PC-3 (cell line): ENCODE measurements at regions not wholly inside any gene's neighbourhood (a gene's known extent, or its start where the extent isn't known, plus 50 kb on each side); places are given as distances from the start of the nearest gene placed in this dataset.

Experiments
- ATAC-seq: fragments of 200-7000 bp; cut with Tn5 transposase; 2 replicates; pipeline ENCODE4 v1.9.1; 2020; ENCODE audit warnings: mild to moderate bottlenecking, moderate library complexity
- BruUV-seq: library from RNA; stranded (reverse); fragments of 400-500 nt; replicated peaks from 2 replicates; lab custom pipeline; 2021; lab: Mats Ljungman, UMichigan
- CTCF ChIA-PET: fragments of 300-600 bp; sonication (Branson Sonifier 250); formaldehyde crosslinking; loops from one replicate; lab custom pipeline; 2022; ENCODE audit warnings: antibody characterized with exemption; lab: Charles Lee
- POLR2A ChIA-PET: fragments of 300-600 bp; sonication (Branson Sonifier 250); formaldehyde crosslinking; loops from one replicate; lab custom pipeline; 2022; ENCODE audit warnings: antibody characterized with exemption; ENCODE audit not compliant: unreplicated experiment; lab: Charles Lee
- DNase-seq: peaks from one replicate; pipeline ENCODE4 v3.0.0-alpha.2; 2015
- H2AFZ ChIP-seq: fragments of 300-600 bp; sonication (generic); 2 replicates; pipeline ENCODE4 v1.6.0; 2016; ENCODE audit warnings: antibody characterized with exemption, low read length
- H3F3A ChIP-seq: fragments of 300-600 bp; sonication (generic); one replicate; pipeline ENCODE4 v1.6.0; 2017; ENCODE audit warnings: antibody characterized with exemption, low read length, control low read depth, mild to moderate bottlenecking; ENCODE audit not compliant: unreplicated experiment
- H3K27ac ChIP-seq: fragments of 300-600 bp; sonication (generic); 2 replicates; pipeline ENCODE4 v1.5.1; 2016; ENCODE audit warnings: mild to moderate bottlenecking, low read length
- H3K27me3 ChIP-seq: fragments of 300-600 bp; sonication (generic); 2 replicates; pipeline ENCODE4 v1.6.1; 2016; ENCODE audit warnings: low read length, mixed read lengths
- H3K36me3 ChIP-seq: fragments of 300-600 bp; sonication (generic); 2 replicates; pipeline ENCODE4 v1.6.1; 2016; ENCODE audit warnings: low read depth, mixed run types, low read length, mixed read lengths
- H3K4me1 ChIP-seq: fragments of 300-600 bp; sonication (generic); 2 replicates; pipeline ENCODE4 v1.5.1; 2016; ENCODE audit warnings: low read length; ENCODE audit not compliant: insufficient read depth
- H3K4me2 ChIP-seq: fragments of 300-600 bp; sonication (generic); 2 replicates; pipeline ENCODE4 v1.6.0; 2016; ENCODE audit warnings: low read length
- H3K4me3 ChIP-seq: fragments of 300-600 bp; sonication (generic); 2 replicates; pipeline ENCODE4 v1.5.1; 2016; ENCODE audit warnings: mild to moderate bottlenecking, low read length, mixed read lengths
- H3K79me2 ChIP-seq: fragments of 300-600 bp; sonication (generic); 2 replicates; pipeline ENCODE4 v1.6.1; 2017; ENCODE audit warnings: low read length, mixed read lengths
- H3K9ac ChIP-seq: fragments of 300-600 bp; sonication (generic); 2 replicates; pipeline ENCODE4 v1.6.0; 2016; ENCODE audit warnings: mild to moderate bottlenecking, low read length
- H3K9me2 ChIP-seq: fragments of 300-600 bp; sonication (generic); replicated peaks from 2 replicates; pipeline ENCODE4 v1.6.1; 2016; ENCODE audit warnings: mixed run types, low read length, mixed read lengths
- H3K9me3 ChIP-seq: fragments of 300-600 bp; sonication (generic); 2 replicates; pipeline ENCODE4 v1.6.1; 2016; ENCODE audit warnings: low read length, mixed read lengths
- H4K20me1 ChIP-seq: fragments of 300-600 bp; sonication (generic); 2 replicates; pipeline ENCODE4 v1.6.1; 2016; ENCODE audit warnings: low read length, mixed read lengths
- EZH2 ChIP-seq: fragments of 300-600 bp; sonication (generic); IDR thresholded peaks from one replicate; pipeline ENCODE4 v1.6.1; 2017; ENCODE audit warnings: antibody characterized with exemption, mild to moderate bottlenecking, low read length; ENCODE audit not compliant: unreplicated experiment
- EZH2phosphoT487 ChIP-seq: fragments of 300-600 bp; sonication (generic); IDR thresholded peaks from 2 replicates; pipeline ENCODE4 v1.6.1; 2018; ENCODE audit warnings: mild to moderate bottlenecking, antibody characterized with exemption, low read length, borderline replicate concordance
- intact Hi-C: fragments of 100-400 bp; cut with micrococcal nuclease; formaldehyde crosslinking; loops from 2 replicates; pipeline ENCODE4 v1.9.0; 2023
- TF ChIP-seq, protein P1 (sequence below): fragments of 300-600 bp; sonication (generic); conservative IDR thresholded peaks from 2 replicates; pipeline ENCODE4 v1.5.1; 2017; ENCODE audit warnings: antibody characterized with exemption, low read depth, mild to moderate bottlenecking, low read length

GRCh38 chr16:79395591-79395990 lies 204.9 kb downstream of the MAF start:
- Histone ChIP-seq H4K20me1 (no peaks in the 10 kb centered on the region), H2AFZ (no peak overlapping the region), H3K27ac (no peak overlapping the region), H3K9me3 (no peaks in the 10 kb centered on the region), H3K4me3 (no peak overlapping the region), H3K36me3 (no peaks in the 10 kb centered on the region), H3K79me2 (no peaks in the 10 kb centered on the region), H3K9ac (no peak overlapping the region), H3K27me3 (no peaks in the 10 kb centered on the region), H3F3A (no peaks in the 10 kb centered on the region), H3K9me2 (no peaks in the 10 kb centered on the region), H3K4me2 (no peak overlapping the region), H3K4me1 (no peaks in the 10 kb centered on the region)
- no TSS peak for BruUV-seq
- ATAC-seq (no peak), DNase-seq (no peak)
- CTCF ChIA-PET, result no interaction called here
- POLR2A ChIA-PET, result no interaction called here
- TF ChIP-seq, protein P1, sequence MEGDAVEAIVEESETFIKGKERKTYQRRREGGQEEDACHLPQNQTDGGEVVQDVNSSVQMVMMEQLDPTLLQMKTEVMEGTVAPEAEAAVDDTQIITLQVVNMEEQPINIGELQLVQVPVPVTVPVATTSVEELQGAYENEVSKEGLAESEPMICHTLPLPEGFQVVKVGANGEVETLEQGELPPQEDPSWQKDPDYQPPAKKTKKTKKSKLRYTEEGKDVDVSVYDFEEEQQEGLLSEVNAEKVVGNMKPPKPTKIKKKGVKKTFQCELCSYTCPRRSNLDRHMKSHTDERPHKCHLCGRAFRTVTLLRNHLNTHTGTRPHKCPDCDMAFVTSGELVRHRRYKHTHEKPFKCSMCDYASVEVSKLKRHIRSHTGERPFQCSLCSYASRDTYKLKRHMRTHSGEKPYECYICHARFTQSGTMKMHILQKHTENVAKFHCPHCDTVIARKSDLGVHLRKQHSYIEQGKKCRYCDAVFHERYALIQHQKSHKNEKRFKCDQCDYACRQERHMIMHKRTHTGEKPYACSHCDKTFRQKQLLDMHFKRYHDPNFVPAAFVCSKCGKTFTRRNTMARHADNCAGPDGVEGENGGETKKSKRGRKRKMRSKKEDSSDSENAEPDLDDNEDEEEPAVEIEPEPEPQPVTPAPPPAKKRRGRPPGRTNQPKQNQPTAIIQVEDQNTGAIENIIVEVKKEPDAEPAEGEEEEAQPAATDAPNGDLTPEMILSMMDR, result no peak
- TF ChIP-seq EZH2phosphoT487 (no peak), EZH2 (no peak)
- intact Hi-C loops, result no loop called here

DNA sequence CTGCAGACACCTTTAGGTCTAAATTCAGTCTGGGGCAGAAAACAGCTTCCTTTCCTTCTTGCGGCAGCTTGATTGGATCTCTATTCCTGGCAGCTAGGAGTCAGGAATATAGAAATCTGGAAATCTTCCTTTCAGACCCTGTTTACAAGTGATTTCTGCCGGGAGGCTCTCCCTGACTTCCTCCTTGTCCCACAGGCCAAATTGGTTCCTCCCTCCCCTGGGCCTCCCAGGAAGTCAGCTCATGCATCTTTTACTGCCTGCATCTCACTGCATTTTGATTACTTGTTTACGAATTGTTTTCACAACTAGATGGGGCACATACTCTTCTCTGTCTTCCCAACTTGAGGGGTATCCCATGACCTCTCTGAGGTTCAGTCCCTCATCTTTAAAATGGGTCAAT lies 206.3 kb downstream of the MAF start:
- H3K9me3 ChIP-seq, result no peaks in the 10 kb centered on the region
- no peaks in the 10 kb centered on the region for H3K36me3 ChIP-seq
- no peaks in the 10 kb centered on the region for H4K20me1 ChIP-seq
- H3K9me2 ChIP-seq, result no peaks in the 10 kb centered on the region
- H3K27ac ChIP-seq, result no peak overlapping the region
- no peak for ATAC-seq
- no TSS peak for BruUV-seq
- intact Hi-C loops, result no loop called here
- H3F3A ChIP-seq, result no peaks in the 10 kb centered on the region
- CTCF ChIA-PET, result no interaction called here
- POLR2A ChIA-PET, result no interaction called here
- no peak for DNase-seq
- H3K4me3 ChIP-seq, result no peak overlapping the region
- H3K4me2 ChIP-seq, result no peak overlapping the region
- no peaks in the 10 kb centered on the region for H3K27me3 ChIP-seq
- no peaks in the 10 kb centered on the region for H3K4me1 ChIP-seq
- H2AFZ ChIP-seq, result no peak overlapping the region
- no peak for TF ChIP-seq EZH2
- TF ChIP-seq, protein P1, result no peak
- TF ChIP-seq EZH2phosphoT487, result no peak
- H3K9ac ChIP-seq, result no peak overlapping the region
- no peaks in the 10 kb centered on the region for H3K79me2 ChIP-seq

GRCh38 chr16:79393564-79393963 lies 207.0 kb downstream of the MAF start:
- no peak for ATAC-seq

More at GRCh38 chr16:79393564-79393963, 207.0 kb downstream of the MAF start:
- Histone ChIP-seq H3K36me3 (no peaks in the 10 kb centered on the region), H3K27me3 (no peaks in the 10 kb centered on the region), H3K4me2 (no peak overlapping the region), H3K9me2 (no peaks in the 10 kb centered on the region), H3K9ac (no peak overlapping the region), H3F3A (no peaks in the 10 kb centered on the region), H3K9me3 (no peaks in the 10 kb centered on the region), H3K79me2 (no peaks in the 10 kb centered on the region), H3K27ac (no peak overlapping the region), H3K4me3 (no peak overlapping the region), H2AFZ (no peak overlapping the region), H4K20me1 (no peaks in the 10 kb centered on the region), H3K4me1 (no peaks in the 10 kb centered on the region)
- ChIA-PET POLR2A (no interaction called here), CTCF (no interaction called here)
- DNase-seq, result no peak
- TF ChIP-seq, protein P1, result no peak
- TF ChIP-seq EZH2phosphoT487 (no peak), EZH2 (no peak)
- BruUV-seq, result no TSS peak
- intact Hi-C loops, result no loop called here
